CD4-positive, alpha-beta T cell treated with Interleukin-15 for 4 hours (primary cell): ENCODE measurements at regions not wholly inside any gene's neighbourhood (a gene's known extent, or its start where the extent isn't known, plus 50 kb on each side); places are given as distances from the start of the nearest gene placed in this dataset.
"Not testable (repeated sequence)": the region's sequence is repeated elsewhere in the genome, so short reads cannot be mapped to it uniquely, and the experiment has no call there.

Source experiments
- DNase-seq: peaks from one replicate; pipeline ENCODE4 v3.0.0-alpha.2; 2020; ENCODE audit warnings: low spot score

- no peak for DNase-seq
These were observed 144.3 kb upstream of the KLF3 start for GRCh38 chr4:38519666-38520065.

GRCh38 chr4:38523054-38523453, 140.9 kb upstream of the KLF3 start:
- DNase-seq = no peak

- DNase-seq = peak; percentile 71
These were observed 140.2 kb upstream of the KLF3 start for GRCh38 chr4:38523524-38524448.

GRCh38 chr4:38526412-38526811, 137.6 kb upstream of the KLF3 start:
- DNase-seq = no peak

- peak; percentile 44 for DNase-seq
These were observed 134.5 kb upstream of the KLF3 start for GRCh38 chr4:38529189-38530115.

GRCh38 chr4:38530486-38530885, 133.5 kb upstream of the KLF3 start:
- no peak for DNase-seq

- no peak for DNase-seq
These were observed 132.8 kb upstream of the KLF3 start for GRCh38 chr4:38531141-38531727.

GRCh38 chr4:38532908-38533499, 131.0 kb upstream of the KLF3 start:
- no peak for DNase-seq

- DNase-seq = no peak
These were observed 129.5 kb upstream of the KLF3 start for GRCh38 chr4:38534344-38535045.

GRCh38 chr4:38535071-38535470, 128.9 kb upstream of the KLF3 start:
- not testable (repeated sequence) for DNase-seq

- no peak for DNase-seq
These were observed 128.3 kb upstream of the KLF3 start for GRCh38 chr4:38535717-38536116.

- DNase-seq = no peak
These were observed 127.3 kb upstream of the KLF3 start for GRCh38 chr4:38536716-38537115.

- no peak for DNase-seq
These were observed 126.3 kb upstream of the KLF3 start for GRCh38 chr4:38537666-38538065.

GRCh38 chr4:38538517-38538916, 125.5 kb upstream of the KLF3 start:
- no peak for DNase-seq

GRCh38 chr4:38539501-38539900, 124.5 kb upstream of the KLF3 start:
- no peak for DNase-seq

GRCh38 chr4:38547052-38547451, 116.9 kb upstream of the KLF3 start:
- DNase-seq = no peak

GRCh38 chr4:38548256-38548655, 115.7 kb upstream of the KLF3 start:
- DNase-seq = no peak

- DNase-seq = no peak
These were observed 104.6 kb upstream of the KLF3 start for GRCh38 chr4:38559374-38559773.

- no peak for DNase-seq
These were observed 103.7 kb upstream of the KLF3 start for GRCh38 chr4:38560340-38560739.

GRCh38 chr4:38560768-38561558, 103.0 kb upstream of the KLF3 start:
- peak; percentile 16 for DNase-seq
